PC-3 (cell line): ENCODE measurements at regions not wholly inside any gene's neighbourhood (a gene's known extent, or its start where the extent isn't known, plus 50 kb on each side); places are given as distances from the start of the nearest gene placed in this dataset.

Source experiments
- CTCF ChIP-seq: fragments of 300-600 bp; sonication (generic); conservative IDR thresholded peaks from 2 replicates; pipeline ENCODE4 v1.5.1; 2017; ENCODE audit warnings: antibody characterized with exemption, low read depth, mild to moderate bottlenecking, low read length
- EZH2phosphoT487 ChIP-seq: fragments of 300-600 bp; sonication (generic); IDR thresholded peaks from 2 replicates; pipeline ENCODE4 v1.6.1; 2018; ENCODE audit warnings: mild to moderate bottlenecking, antibody characterized with exemption, low read length, borderline replicate concordance

- TF ChIP-seq CTCF (no peak), EZH2phosphoT487 (no peak)
Measured at GRCh38 chr12:97164936-97165335, 257.9 kb downstream of the NEDD1 start.
